SIG-M5 treated with dmso at 0.1 percent for 504 hours (cell line): ENCODE measurements at regions not wholly inside any gene's neighbourhood (a gene's known extent, or its start where the extent isn't known, plus 50 kb on each side); places are given as distances from the start of the nearest gene placed in this dataset.

Experiments used
- DNase-seq: peaks from one replicate; lab custom pipeline; 2025; ENCODE audit not compliant: unreplicated experiment; lab: John Stamatoyannopoulos, UW

- no peak for DNase-seq
These were observed 732.6 kb downstream of the KCNJ3 start for GRCh38 chr2:155431004-155431507.

GRCh38 chr2:155427470-155427869 lies 729.0 kb downstream of the KCNJ3 start:
- DNase-seq = no peak

- peak; percentile 57 for DNase-seq
These were observed 726.0 kb downstream of the KCNJ3 start for GRCh38 chr2:155424518-155424917.

- DNase-seq = no peak
These were observed 720.3 kb downstream of the KCNJ3 start for GRCh38 chr2:155418753-155419152.

- peak; percentile 32 for DNase-seq
These were observed 714.1 kb downstream of the KCNJ3 start for GRCh38 chr2:155412598-155412997.

GRCh38 chr2:155404433-155405002 lies 706.0 kb downstream of the KCNJ3 start:
- DNase-seq = no peak

- no peak for DNase-seq
These were observed 694.9 kb downstream of the KCNJ3 start for GRCh38 chr2:155393406-155393805.

GRCh38 chr2:155391613-155392130 lies 693.2 kb downstream of the KCNJ3 start:
- DNase-seq = no peak

- no peak for DNase-seq
These were observed 690.7 kb downstream of the KCNJ3 start for GRCh38 chr2:155389224-155389623.

GRCh38 chr2:155384555-155385123 lies 686.1 kb downstream of the KCNJ3 start:
- no peak for DNase-seq

GRCh38 chr2:155382776-155383175 lies 684.3 kb downstream of the KCNJ3 start:
- no peak for DNase-seq

- no peak for DNase-seq
These were observed 682.9 kb downstream of the KCNJ3 start for GRCh38 chr2:155381436-155381835.

GRCh38 chr2:155379494-155379893 lies 681.0 kb downstream of the KCNJ3 start:
- no peak for DNase-seq

- no peak for DNase-seq
These were observed 679.5 kb downstream of the KCNJ3 start for GRCh38 chr2:155377931-155378444.

- peak; percentile 33 for DNase-seq
These were observed 678.8 kb downstream of the KCNJ3 start for GRCh38 chr2:155377266-155377680.

- peak; percentile 80 for DNase-seq
These were observed 674.5 kb downstream of the KCNJ3 start for GRCh38 chr2:155372969-155373368.

- peak; percentile 17 for DNase-seq
These were observed 670.4 kb downstream of the KCNJ3 start for GRCh38 chr2:155368934-155369333.

GRCh38 chr2:155364766-155365165 lies 666.3 kb downstream of the KCNJ3 start:
- no peak for DNase-seq

- DNase-seq = no peak
These were observed 664.9 kb downstream of the KCNJ3 start for GRCh38 chr2:155363349-155363888.

GRCh38 chr2:155357172-155357571 lies 658.7 kb downstream of the KCNJ3 start:
- DNase-seq = no peak

- no peak for DNase-seq
These were observed 657.8 kb downstream of the KCNJ3 start for GRCh38 chr2:155356250-155356649.
